Right lobe of liver (tissue), 4 donors: ENCODE measurements at regions not wholly inside any gene's neighbourhood (a gene's known extent, or its start where the extent isn't known, plus 50 kb on each side); places are given as distances from the start of the nearest gene placed in this dataset.

Source experiments
- POLR2A ChIP-seq: fragments of 450-650 bp; IDR thresholded peaks from one replicate; pipeline ENCODE4 v1.6.1; 2017; ENCODE audit warnings: antibody characterized with exemption, mild to moderate bottlenecking
- TF ChIP-seq, protein P1 (sequence below), 4 donors: fragments of 200-600 bp in 3 of 4; fragments of 450-650 bp in 1 of 4; IDR thresholded peaks; one replicate each; pipeline versions ENCODE4 v1.5.1 to v1.8.0; 2016 to 2022; ENCODE audit warnings: antibody characterized with exemption in 4 of 4, mild to moderate bottlenecking in 2 of 4
- donor health status: DM: no; HTN: no; CAD: no.
- donor health status: DM: no; HTN: no; CAD: no.
- donor health status: DM: no; HTN: yes; CAD: no.

DNA sequence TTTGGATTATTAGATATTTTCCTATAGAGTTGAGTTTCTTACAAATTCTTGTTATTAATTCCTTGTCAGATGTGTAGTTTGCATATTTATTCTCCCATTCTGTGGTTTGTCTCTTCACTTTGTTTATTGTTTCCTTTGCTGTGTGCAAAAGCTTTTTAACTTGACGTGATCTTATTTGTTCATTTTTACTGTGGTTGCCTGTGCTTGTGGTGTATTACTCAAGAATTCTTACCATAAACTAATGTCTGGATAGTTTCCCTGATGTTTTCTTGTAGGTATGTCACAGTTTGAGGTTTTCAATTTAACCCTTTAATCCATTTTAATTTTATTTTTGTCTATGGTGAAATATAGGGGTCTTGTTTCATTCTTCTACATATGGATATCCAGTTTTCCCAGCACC is 72.1 kb upstream of the LHX8 start:
- TF ChIP-seq, protein P1, sequence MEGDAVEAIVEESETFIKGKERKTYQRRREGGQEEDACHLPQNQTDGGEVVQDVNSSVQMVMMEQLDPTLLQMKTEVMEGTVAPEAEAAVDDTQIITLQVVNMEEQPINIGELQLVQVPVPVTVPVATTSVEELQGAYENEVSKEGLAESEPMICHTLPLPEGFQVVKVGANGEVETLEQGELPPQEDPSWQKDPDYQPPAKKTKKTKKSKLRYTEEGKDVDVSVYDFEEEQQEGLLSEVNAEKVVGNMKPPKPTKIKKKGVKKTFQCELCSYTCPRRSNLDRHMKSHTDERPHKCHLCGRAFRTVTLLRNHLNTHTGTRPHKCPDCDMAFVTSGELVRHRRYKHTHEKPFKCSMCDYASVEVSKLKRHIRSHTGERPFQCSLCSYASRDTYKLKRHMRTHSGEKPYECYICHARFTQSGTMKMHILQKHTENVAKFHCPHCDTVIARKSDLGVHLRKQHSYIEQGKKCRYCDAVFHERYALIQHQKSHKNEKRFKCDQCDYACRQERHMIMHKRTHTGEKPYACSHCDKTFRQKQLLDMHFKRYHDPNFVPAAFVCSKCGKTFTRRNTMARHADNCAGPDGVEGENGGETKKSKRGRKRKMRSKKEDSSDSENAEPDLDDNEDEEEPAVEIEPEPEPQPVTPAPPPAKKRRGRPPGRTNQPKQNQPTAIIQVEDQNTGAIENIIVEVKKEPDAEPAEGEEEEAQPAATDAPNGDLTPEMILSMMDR (IDR thresholded peaks at IDR 0.05) = no peak
- TF ChIP-seq POLR2A = no peak
